Astrocyte of the cerebellum (primary cell): ENCODE measurements at regions not wholly inside any gene's neighbourhood (a gene's known extent, or its start where the extent isn't known, plus 50 kb on each side); places are given as distances from the start of the nearest gene placed in this dataset.

Experiments used
- DNase-seq: peaks from one replicate; pipeline ENCODE4 v3.0.0-alpha.2; 2011; ENCODE audit warnings: low read depth
- H3K4me3 ChIP-seq: 2 replicates; pipeline ENCODE4 v1.5.1; 2011; ENCODE audit warnings: mild to moderate bottlenecking, low read depth, low read length, moderate library complexity
- CTCF ChIP-seq: IDR thresholded peaks from 2 replicates; pipeline ENCODE4 v1.5.1; 2012; ENCODE audit warnings: low read length, low read depth, moderate library complexity, mild to moderate bottlenecking; ENCODE audit errors: missing control alignments
- in situ Hi-C: cut with HindIII; loops from 2 replicates; pipeline ENCODE4 v1.10.0; 2017; ENCODE audit warnings: low sequenced_read_pairs

- no peak for DNase-seq
- in situ Hi-C loops = no loop called here
- TF ChIP-seq CTCF = no peak
- no peak overlapping the region for H3K4me3 ChIP-seq
Observed at GRCh38 chr4:74618659-74619058, 173.7 kb downstream of the AREG start.

GRCh38 chr4:74619931-74620702 lies 174.2 kb downstream of the BTC start:
- no peak for TF ChIP-seq CTCF
- in situ Hi-C loops = loop anchor here (5.0 kb wide), 1 partner anchor 73 kb away; no protein-coding TSS in a partner anchor
- H3K4me3 ChIP-seq = no peak overlapping the region
- DNase-seq = no peak

GRCh38 chr4:74621616-74622015 lies 172.7 kb downstream of the BTC start:
- no peak overlapping the region for H3K4me3 ChIP-seq
- DNase-seq = no peak
- TF ChIP-seq CTCF = no peak
- in situ Hi-C loops = loop anchor here (5.0 kb wide), 1 partner anchor 74 kb away; no protein-coding TSS in a partner anchor

GRCh38 chr4:74623041-74623440 lies 171.3 kb downstream of the BTC start:
- in situ Hi-C loops = loop anchor here (5.0 kb wide), 1 partner anchor 76 kb away; no protein-coding TSS in a partner anchor
- no peak overlapping the region for H3K4me3 ChIP-seq
- DNase-seq = peak; percentile 19
- TF ChIP-seq CTCF = peak; percentile 36

- DNase-seq = peak; percentile 82
- no peak for TF ChIP-seq CTCF
- H3K4me3 ChIP-seq = no peak overlapping the region
- in situ Hi-C loops = loop anchor here (5.0 to 25.0 kb wide), 2 partner anchors 77 to 237 kb away; no protein-coding TSS in a partner anchor
Observed at GRCh38 chr4:74624351-74625151, 169.8 kb downstream of the BTC start.

- in situ Hi-C loops = loop anchor here (25.0 kb wide), 1 partner anchor 239 kb away; no protein-coding TSS in a partner anchor
- no peak overlapping the region for H3K4me3 ChIP-seq
- no peak for DNase-seq
- TF ChIP-seq CTCF = no peak
Observed at GRCh38 chr4:74625981-74626380, 168.3 kb downstream of the BTC start.
